IMR-90 (cell line): ENCODE measurements at regions not wholly inside any gene's neighbourhood (a gene's known extent, or its start where the extent isn't known, plus 50 kb on each side); places are given as distances from the start of the nearest gene placed in this dataset.

ENCODE experiments used
- CEBPB ChIP-seq: IDR thresholded peaks from 2 replicates; pipeline ENCODE4 v1.6.1; 2012; ENCODE audit warnings: low read depth, low read length, improper control_type of control experiment
- CHD1 ChIP-seq: IDR thresholded peaks from 2 replicates; pipeline ENCODE4 v1.6.1; 2012; ENCODE audit warnings: low read depth, low read length, improper control_type of control experiment
- MAFK ChIP-seq: IDR thresholded peaks from 2 replicates; pipeline ENCODE4 v1.6.1; 2012; ENCODE audit warnings: low read depth, low read length, improper control_type of control experiment
- MAZ ChIP-seq: IDR thresholded peaks from 2 replicates; pipeline ENCODE4 v1.6.1; 2012; ENCODE audit warnings: low read depth, mild to moderate bottlenecking, low read length, improper control_type of control experiment, moderate library complexity, borderline replicate concordance
- POLR2A ChIP-seq: IDR thresholded peaks from 2 replicates; pipeline ENCODE4 v1.6.1; 2012; ENCODE audit warnings: mild to moderate bottlenecking, low read depth, low read length
- RAD21 ChIP-seq: IDR thresholded peaks from 2 replicates; pipeline ENCODE4 v1.6.1; 2012; ENCODE audit warnings: low read length, improper control_type of control experiment
- RCOR1 ChIP-seq: IDR thresholded peaks from 2 replicates; pipeline ENCODE4 v1.6.1; 2012; ENCODE audit warnings: mild to moderate bottlenecking, low read length, improper control_type of control experiment; ENCODE audit not compliant: insufficient replicate concordance
- RFX5 ChIP-seq: IDR thresholded peaks from 2 replicates; pipeline ENCODE4 v1.8.0; 2012; ENCODE audit warnings: low read depth, mild to moderate bottlenecking, low read length, moderate library complexity
- SMC3 ChIP-seq: fragments of 150-350 bp; IDR thresholded peaks from 2 replicates; pipeline ENCODE4 v1.6.1; 2016; ENCODE audit warnings: low read depth, mild to moderate bottlenecking, antibody characterized with exemption, low read length, moderate library complexity
- TF ChIP-seq, protein P1 (sequence below): conservative IDR thresholded peaks from 2 replicates; pipeline ENCODE4 v1.5.1; 2012; ENCODE audit warnings: mild to moderate bottlenecking, low read depth, low read length, improper control_type of control experiment
- TF ChIP-seq, protein P2 (sequence below): fragments of 150-350 bp; IDR thresholded peaks from 2 replicates; pipeline ENCODE4 v1.6.1; 2017; ENCODE audit warnings: mild to moderate bottlenecking, antibody characterized with exemption, low read length, low read depth

DNA sequence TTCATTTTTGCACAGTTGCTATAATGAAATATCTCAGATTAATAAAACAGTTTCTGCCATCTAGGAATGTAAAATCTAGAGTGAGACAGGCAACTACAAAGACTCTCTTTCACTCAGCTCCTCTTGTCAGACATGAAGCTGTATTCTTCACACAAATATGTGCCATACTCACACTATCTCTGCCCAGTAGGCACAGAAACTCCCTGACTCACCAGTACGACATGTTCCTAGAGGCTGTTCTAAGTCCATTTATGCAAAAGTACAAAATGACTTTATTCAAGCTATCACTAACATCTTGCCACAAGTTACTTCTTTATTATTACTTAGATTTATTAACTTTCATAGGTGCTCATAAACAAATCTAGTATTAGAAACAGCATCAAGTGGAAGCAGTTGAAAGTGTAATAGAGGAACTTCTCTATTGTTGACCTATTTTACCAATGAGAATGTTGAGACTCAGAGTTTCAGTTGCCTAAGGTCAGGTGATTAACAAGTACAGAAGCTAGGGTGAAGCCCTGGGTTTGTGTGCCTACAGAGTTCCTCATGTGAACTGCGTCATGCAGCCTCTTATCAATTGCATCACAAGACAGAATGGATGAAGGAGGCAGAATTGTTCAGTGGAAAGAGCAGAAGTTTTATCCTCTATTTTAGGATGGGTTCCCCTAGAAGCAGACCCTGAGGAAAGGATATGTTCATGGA, 98.9 kb downstream of the RGS2 start:
- no peak for TF ChIP-seq RCOR1
- TF ChIP-seq, protein P1, sequence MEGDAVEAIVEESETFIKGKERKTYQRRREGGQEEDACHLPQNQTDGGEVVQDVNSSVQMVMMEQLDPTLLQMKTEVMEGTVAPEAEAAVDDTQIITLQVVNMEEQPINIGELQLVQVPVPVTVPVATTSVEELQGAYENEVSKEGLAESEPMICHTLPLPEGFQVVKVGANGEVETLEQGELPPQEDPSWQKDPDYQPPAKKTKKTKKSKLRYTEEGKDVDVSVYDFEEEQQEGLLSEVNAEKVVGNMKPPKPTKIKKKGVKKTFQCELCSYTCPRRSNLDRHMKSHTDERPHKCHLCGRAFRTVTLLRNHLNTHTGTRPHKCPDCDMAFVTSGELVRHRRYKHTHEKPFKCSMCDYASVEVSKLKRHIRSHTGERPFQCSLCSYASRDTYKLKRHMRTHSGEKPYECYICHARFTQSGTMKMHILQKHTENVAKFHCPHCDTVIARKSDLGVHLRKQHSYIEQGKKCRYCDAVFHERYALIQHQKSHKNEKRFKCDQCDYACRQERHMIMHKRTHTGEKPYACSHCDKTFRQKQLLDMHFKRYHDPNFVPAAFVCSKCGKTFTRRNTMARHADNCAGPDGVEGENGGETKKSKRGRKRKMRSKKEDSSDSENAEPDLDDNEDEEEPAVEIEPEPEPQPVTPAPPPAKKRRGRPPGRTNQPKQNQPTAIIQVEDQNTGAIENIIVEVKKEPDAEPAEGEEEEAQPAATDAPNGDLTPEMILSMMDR: no peak
- no peak for TF ChIP-seq SMC3
- TF ChIP-seq CEBPB: no peak
- no peak for TF ChIP-seq MAZ
- no peak for TF ChIP-seq RFX5
- TF ChIP-seq MAFK: no peak
- TF ChIP-seq, protein P2, sequence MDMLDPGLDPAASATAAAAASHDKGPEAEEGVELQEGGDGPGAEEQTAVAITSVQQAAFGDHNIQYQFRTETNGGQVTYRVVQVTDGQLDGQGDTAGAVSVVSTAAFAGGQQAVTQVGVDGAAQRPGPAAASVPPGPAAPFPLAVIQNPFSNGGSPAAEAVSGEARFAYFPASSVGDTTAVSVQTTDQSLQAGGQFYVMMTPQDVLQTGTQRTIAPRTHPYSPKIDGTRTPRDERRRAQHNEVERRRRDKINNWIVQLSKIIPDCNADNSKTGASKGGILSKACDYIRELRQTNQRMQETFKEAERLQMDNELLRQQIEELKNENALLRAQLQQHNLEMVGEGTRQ: no peak
- no peak for TF ChIP-seq POLR2A
- no peak for TF ChIP-seq CHD1
- TF ChIP-seq RAD21: no peak
